Adrenal gland (tissue), 5 donors: ENCODE measurements at regions not wholly inside any gene's neighbourhood (a gene's known extent, or its start where the extent isn't known, plus 50 kb on each side); places are given as distances from the start of the nearest gene placed in this dataset.

Experiments
- CTCF ChIP-seq, 6 experiments: fragments of 450-650 bp in 4 of 6; fragments of 200-600 bp in 2 of 6; sonication (generic) in 1 of 6; IDR thresholded peaks; 1 replicate in 5 of 6; 2 replicates in 1 of 6; pipeline versions ENCODE4 v1.5.1 to v1.8.0; 2016 to 2021; ENCODE audit warnings: antibody characterized with exemption in 6 of 6, mild to moderate bottlenecking in 2 of 6, moderate library complexity in 1 of 6
- POLR2A ChIP-seq, 2 donors: fragments of 450-650 bp; IDR thresholded peaks; one replicate each; pipeline ENCODE4 v1.6.1; 2017; ENCODE audit warnings: antibody characterized with exemption in 2 of 2, mild to moderate bottlenecking in 2 of 2, moderate library complexity in 1 of 2
- donor health status: DM: no; HTN: no; CAD: no.

DNA sequence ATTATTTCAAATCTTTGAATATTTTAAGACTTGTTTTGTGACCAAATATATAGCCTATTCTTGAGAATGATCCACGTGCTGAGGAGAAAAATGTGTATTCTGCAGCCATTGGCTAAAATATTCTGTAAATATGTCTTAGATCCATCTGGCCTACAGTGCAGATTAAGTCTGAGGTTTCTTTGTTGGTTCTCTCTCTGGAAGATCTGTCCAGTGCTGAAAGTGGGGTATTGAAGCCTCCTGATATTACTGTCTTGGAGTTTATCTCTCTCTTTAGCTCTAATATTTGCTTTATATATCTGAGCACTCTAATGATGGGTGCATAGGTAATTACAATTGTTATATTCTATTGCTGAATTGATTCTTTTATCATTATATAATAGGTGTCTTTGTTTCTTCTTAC lies 617.4 kb upstream of the LRFN5 start:
- no peak for TF ChIP-seq CTCF (IDR thresholded peaks at IDR 0.05)
- TF ChIP-seq POLR2A (IDR thresholded peaks at IDR 0.05): no peak
